HG02759 (cell line): ENCODE measurements at regions not wholly inside any gene's neighbourhood (a gene's known extent, or its start where the extent isn't known, plus 50 kb on each side); places are given as distances from the start of the nearest gene placed in this dataset.

Source experiments
- ATAC-seq: cut with Tn5 transposase; IDR thresholded peaks from one replicate; pipeline ENCODE4 v1.9.1; 2021; ENCODE audit warnings: mild to moderate bottlenecking, moderate library complexity; ENCODE audit not compliant: unreplicated experiment

GRCh38 chr2:103012590-103012989, 250.8 kb downstream of the TMEM182 start:
- ATAC-seq = no peak

- no peak for ATAC-seq
Measured at GRCh38 chr2:103025056-103025455, 263.2 kb downstream of the TMEM182 start.

GRCh38 chr2:103028181-103028580, 266.4 kb downstream of the TMEM182 start:
- no peak for ATAC-seq
